Osteoblast (primary cell): ENCODE measurements at regions not wholly inside any gene's neighbourhood (a gene's known extent, or its start where the extent isn't known, plus 50 kb on each side); places are given as distances from the start of the nearest gene placed in this dataset.
A peak's percentile ranks its signal among the peaks of the same experiment; 100 is the strongest.

ENCODE experiments used
- DNase-seq: peaks from one replicate; pipeline ENCODE4 v3.0.0; 2011; ENCODE audit warnings: low spot score, mixed read lengths; ENCODE audit not compliant: insufficient read length; ENCODE audit errors: missing footprints
- H2AFZ ChIP-seq: 2 replicates; pipeline ENCODE4 v1.6.0; 2011; ENCODE audit warnings: mild to moderate bottlenecking, low read length
- H3K27ac ChIP-seq: 2 replicates; pipeline ENCODE4 v1.5.1; 2011; ENCODE audit warnings: mild to moderate bottlenecking, low read depth, low read length, moderate library complexity
- H3K27me3 ChIP-seq: 2 replicates; pipeline ENCODE4 v1.6.0; 2012; ENCODE audit warnings: mild to moderate bottlenecking, control low read depth, inconsistent platforms, low read length, moderate library complexity; ENCODE audit not compliant: insufficient read depth
- H3K36me3 ChIP-seq: 2 replicates; pipeline ENCODE4 v1.5.1; 2011; ENCODE audit warnings: mild to moderate bottlenecking, low read length, control low read depth, moderate library complexity; ENCODE audit not compliant: insufficient read depth
- H3K4me1 ChIP-seq: 2 replicates; pipeline ENCODE4 v1.5.1; 2011; ENCODE audit warnings: mild to moderate bottlenecking, low read length, control low read depth, moderate library complexity; ENCODE audit not compliant: insufficient read depth
- H3K4me2 ChIP-seq: 2 replicates; pipeline ENCODE4 v1.6.0; 2011; ENCODE audit warnings: mild to moderate bottlenecking, low read length; ENCODE audit not compliant: insufficient read depth
- H3K4me3 ChIP-seq: fragments of 200-600 bp; sonication (generic); 3 replicates; pipeline ENCODE4 v1.5.1; 2012; ENCODE audit warnings: mild to moderate bottlenecking, low read length, inconsistent platforms; ENCODE audit not compliant: insufficient read depth
- H3K79me2 ChIP-seq: 2 replicates; pipeline ENCODE4 v1.6.0; 2012; ENCODE audit warnings: mild to moderate bottlenecking, low read length, control low read depth, inconsistent platforms; ENCODE audit not compliant: insufficient read depth
- H3K9me3 ChIP-seq: 2 replicates; pipeline ENCODE4 v1.5.1; 2011; ENCODE audit warnings: low read depth, low read length, control low read depth
- H4K20me1 ChIP-seq: 2 replicates; pipeline ENCODE4 v1.6.0; 2012; ENCODE audit warnings: mild to moderate bottlenecking, low read length, control low read depth; ENCODE audit not compliant: insufficient read depth
- CTCF ChIP-seq: IDR thresholded peaks from 2 replicates; pipeline ENCODE4 v1.5.1; 2011; ENCODE audit warnings: mild to moderate bottlenecking, low read depth, low read length, moderate library complexity; ENCODE audit errors: extremely low read depth

DNA sequence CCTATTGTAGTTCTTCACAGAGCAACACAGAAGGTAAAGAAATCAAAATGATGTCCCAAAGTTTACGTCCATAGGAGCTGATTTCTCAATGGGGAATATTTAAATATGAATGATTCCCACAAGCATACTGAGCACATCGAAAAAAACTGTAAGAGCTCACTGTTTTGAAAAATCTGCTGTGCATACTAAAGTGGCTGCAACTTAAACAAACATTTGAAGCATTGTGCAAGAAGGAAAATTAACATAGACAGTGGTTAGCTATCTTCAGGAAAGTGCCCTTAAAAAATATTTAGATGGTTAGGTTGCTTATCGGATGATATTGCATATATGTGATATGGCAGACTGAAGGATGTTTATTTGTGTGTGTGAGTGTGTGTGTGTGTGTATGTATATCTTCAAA, 747.6 kb downstream of the RFPL4B start:
- no peak for TF ChIP-seq CTCF
- Histone ChIP-seq H3K36me3 (no peaks in the 10 kb centered on the region), H3K27ac (no peak overlapping the region), H3K4me3 (no peak overlapping the region), H2AFZ (peak overlapping the region; percentile 51), H3K4me1 (peaks cover 6% of the 10 kb centered on the region), H3K27me3 (no peaks in the 10 kb centered on the region), H3K79me2 (no peaks in the 10 kb centered on the region), H3K9me3 (no peaks in the 10 kb centered on the region), H3K4me2 (no peak overlapping the region), H4K20me1 (no peaks in the 10 kb centered on the region)
- no peak for DNase-seq

DNA sequence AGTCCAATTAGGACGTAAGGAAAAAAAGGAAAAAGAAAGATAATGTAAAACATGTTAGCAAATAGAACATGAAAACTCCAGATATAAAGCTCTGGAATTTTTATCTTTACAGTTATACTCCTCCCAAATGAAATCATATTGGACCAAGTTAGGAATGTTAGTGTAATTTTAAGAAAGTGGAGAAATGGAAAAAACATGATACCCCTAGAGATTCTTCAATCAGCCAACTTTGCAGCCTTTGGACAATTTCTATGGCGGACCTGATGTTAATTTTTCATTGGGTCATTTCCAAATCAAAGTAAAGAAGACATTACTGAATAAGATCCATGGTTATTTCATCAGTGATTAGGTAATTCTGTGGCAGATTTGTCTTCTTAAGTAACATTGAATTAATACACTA, 748.7 kb downstream of the RFPL4B start:
- Histone ChIP-seq H3K4me1 (peaks cover 6% of the 10 kb centered on the region), H3K27ac (no peak overlapping the region), H3K4me3 (no peak overlapping the region), H3K36me3 (no peaks in the 10 kb centered on the region), H3K9me3 (no peaks in the 10 kb centered on the region), H4K20me1 (no peaks in the 10 kb centered on the region), H3K27me3 (no peaks in the 10 kb centered on the region), H2AFZ (no peak overlapping the region), H3K4me2 (no peak overlapping the region), H3K79me2 (no peaks in the 10 kb centered on the region)
- no peak for DNase-seq
- no peak for TF ChIP-seq CTCF

DNA sequence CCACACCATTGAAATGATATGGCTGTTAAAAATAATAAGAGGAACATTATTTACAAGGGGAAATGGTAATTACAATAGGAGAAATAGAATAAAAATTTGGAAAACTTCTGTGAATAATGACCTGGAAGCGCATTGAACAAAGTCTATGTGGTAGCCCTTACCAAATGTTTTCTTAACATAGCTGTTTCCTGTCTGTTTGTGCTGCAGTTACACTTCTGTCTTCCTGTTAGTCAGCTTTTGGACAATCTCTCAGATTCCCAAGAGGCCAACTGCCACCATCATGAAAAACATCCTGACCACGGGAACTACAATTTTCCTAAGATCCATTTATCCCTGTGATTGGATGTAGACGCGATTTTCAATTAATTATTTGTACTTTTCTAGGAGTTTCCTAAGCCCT, 754.4 kb upstream of the MARCKS start:
- Histone ChIP-seq H2AFZ (peak overlapping the region; percentile 57), H3K36me3 (no peaks in the 10 kb centered on the region), H4K20me1 (no peaks in the 10 kb centered on the region), H3K4me2 (peak overlapping the region; percentile 12), H3K9me3 (no peaks in the 10 kb centered on the region), H3K27ac (peak overlapping the region; percentile 60), H3K4me3 (no peak overlapping the region), H3K4me1 (peaks cover 20% of the 10 kb centered on the region), H3K79me2 (no peaks in the 10 kb centered on the region), H3K27me3 (no peaks in the 10 kb centered on the region)
- no peak for TF ChIP-seq CTCF
- no peak for DNase-seq

DNA sequence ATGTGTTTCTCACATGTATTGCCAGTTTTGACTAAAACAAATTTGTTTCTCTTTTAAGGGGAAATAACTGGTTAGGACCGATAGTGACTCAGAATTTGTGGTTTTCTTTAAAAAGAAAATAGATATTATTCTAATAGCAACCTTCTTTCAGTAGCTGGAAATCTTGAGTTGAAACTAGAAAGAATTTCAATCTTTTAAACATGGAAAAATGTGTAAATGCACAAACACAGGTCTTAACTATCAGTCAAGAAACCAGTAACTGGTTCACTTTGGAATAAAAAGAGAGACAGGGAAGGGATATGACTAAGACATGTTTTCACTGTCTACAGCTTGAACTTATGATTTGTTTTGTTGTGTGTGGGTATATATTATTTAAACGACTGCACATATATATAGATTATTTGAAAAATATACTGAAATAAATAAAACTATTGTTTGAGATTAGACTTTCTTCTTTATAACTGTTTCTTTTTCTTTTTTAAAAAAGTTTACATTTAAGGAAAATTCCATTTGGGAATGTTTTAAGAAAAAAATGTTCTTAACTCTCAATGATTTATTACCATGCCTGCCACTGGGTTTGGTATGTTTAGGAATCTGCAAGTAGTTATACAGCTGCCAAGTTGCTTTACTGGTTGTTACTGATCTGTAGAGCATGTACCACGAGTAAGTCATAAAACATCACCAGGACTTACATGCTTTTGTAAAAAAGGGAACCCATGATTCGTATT, 753.3 kb upstream of the MARCKS start:
- no peaks in the 10 kb centered on the region for H3K79me2 ChIP-seq
- H3K27ac ChIP-seq, result peak overlapping the region; percentile 60
- H3K9me3 ChIP-seq, result no peaks in the 10 kb centered on the region
- H3K4me3 ChIP-seq, result no peak overlapping the region
- H3K27me3 ChIP-seq, result no peaks in the 10 kb centered on the region
- peak; percentile 56 for DNase-seq
- H3K36me3 ChIP-seq, result no peaks in the 10 kb centered on the region
- no peak for TF ChIP-seq CTCF
- no peak overlapping the region for H2AFZ ChIP-seq
- H3K4me1 ChIP-seq, result peaks cover 20% of the 10 kb centered on the region
- H3K4me2 ChIP-seq, result peak overlapping the region; percentile 12
- no peaks in the 10 kb centered on the region for H4K20me1 ChIP-seq
